HG03565 (cell line): ENCODE measurements at regions not wholly inside any gene's neighbourhood (a gene's known extent, or its start where the extent isn't known, plus 50 kb on each side); places are given as distances from the start of the nearest gene placed in this dataset.

ENCODE experiments used
- ATAC-seq: cut with Tn5 transposase; IDR thresholded peaks from one replicate; pipeline ENCODE4 v1.9.1; 2021; ENCODE audit warnings: mild to moderate bottlenecking, moderate library complexity; ENCODE audit not compliant: unreplicated experiment

- no peak for ATAC-seq
Observed at GRCh38 chr22:49642331-49642730, 185.3 kb downstream of the BRD1 start.

- no peak for ATAC-seq
Observed at GRCh38 chr22:49641770-49642313, 185.8 kb downstream of the BRD1 start.

GRCh38 chr22:49640366-49641095 is 187.1 kb downstream of the BRD1 start:
- no peak for ATAC-seq

- ATAC-seq, result no peak
Observed at GRCh38 chr22:49639956-49640355, 187.7 kb downstream of the BRD1 start.

GRCh38 chr22:49638788-49639187 is 188.9 kb downstream of the BRD1 start:
- ATAC-seq, result no peak

GRCh38 chr22:49638001-49638400 is 189.7 kb downstream of the BRD1 start:
- ATAC-seq, result no peak

GRCh38 chr22:49637255-49637760 is 190.4 kb downstream of the BRD1 start:
- ATAC-seq, result no peak

GRCh38 chr22:49636649-49637048 is 191.0 kb downstream of the BRD1 start:
- ATAC-seq, result no peak

- ATAC-seq, result no peak
Observed at GRCh38 chr22:49636214-49636613, 191.5 kb downstream of the BRD1 start.

GRCh38 chr22:49634006-49634772 is 193.5 kb downstream of the BRD1 start:
- ATAC-seq, result no peak

GRCh38 chr22:49633010-49633324 is 194.7 kb downstream of the BRD1 start:
- no peak for ATAC-seq

GRCh38 chr22:49632199-49633009 is 195.3 kb downstream of the BRD1 start:
- no peak for ATAC-seq

- ATAC-seq, result no peak
Observed at GRCh38 chr22:49630448-49630946, 197.2 kb downstream of the BRD1 start.

GRCh38 chr22:49629586-49630447 is 197.9 kb downstream of the BRD1 start:
- no peak for ATAC-seq

- no peak for ATAC-seq
Observed at GRCh38 chr22:49629261-49629570, 198.5 kb downstream of the BRD1 start.

- no peak for ATAC-seq
Observed at GRCh38 chr22:49628391-49629260, 199.0 kb downstream of the BRD1 start.

GRCh38 chr22:49627217-49628181 is 200.2 kb downstream of the BRD1 start:
- ATAC-seq, result no peak
